ENCODE measurements at regions not wholly inside any gene's neighbourhood (a gene's known extent, or its start where the extent isn't known, plus 50 kb on each side); places are given as distances from the start of the nearest gene placed in this dataset.
"Not testable (repeated sequence)": the region's sequence is repeated elsewhere in the genome, so short reads cannot be mapped to it uniquely, and the experiment has no call there.

GRCh38 chr13:44783994-44784707 is 205.1 kb downstream of the NUFIP1 start:
- DNase-seq (ENCODE audit: low read depth in 2 of 2): no peak

GRCh38 chr13:44780591-44781280 is 204.6 kb upstream of the TSC22D1 start:
- no peak for DNase-seq (ENCODE audit: low read depth in 2 of 2)

GRCh38 chr13:44778761-44779484 is 202.8 kb upstream of the TSC22D1 start:
- no peak for DNase-seq (ENCODE audit: low read depth in 2 of 2)

DNA sequence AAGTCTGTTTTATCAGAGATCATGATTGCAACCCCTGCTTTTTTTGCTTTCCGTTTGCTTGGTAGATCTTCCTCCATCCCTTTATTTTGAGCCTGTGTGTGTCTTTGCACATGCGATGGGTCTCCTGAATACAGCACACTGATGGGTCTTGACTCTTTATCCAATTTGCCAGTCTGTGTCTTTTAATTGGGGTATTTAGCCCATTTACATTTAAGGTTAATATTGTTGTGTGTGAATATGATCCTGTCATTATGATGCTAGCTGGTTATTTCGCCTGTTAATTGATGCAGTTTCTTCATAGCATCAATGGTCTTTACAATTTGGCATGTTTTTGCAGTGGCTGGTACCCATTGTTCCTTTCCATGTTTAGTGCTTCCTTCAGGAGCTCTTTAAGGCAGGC is 199.2 kb upstream of the TSC22D1 start:
- DNase-seq (ENCODE audit: low read depth in 2 of 2): not testable (repeated sequence)

- DNase-seq (ENCODE audit: low read depth in 2 of 2): no peak
These were observed 194.8 kb upstream of the TSC22D1 start for GRCh38 chr13:44770951-44771350.

DNA sequence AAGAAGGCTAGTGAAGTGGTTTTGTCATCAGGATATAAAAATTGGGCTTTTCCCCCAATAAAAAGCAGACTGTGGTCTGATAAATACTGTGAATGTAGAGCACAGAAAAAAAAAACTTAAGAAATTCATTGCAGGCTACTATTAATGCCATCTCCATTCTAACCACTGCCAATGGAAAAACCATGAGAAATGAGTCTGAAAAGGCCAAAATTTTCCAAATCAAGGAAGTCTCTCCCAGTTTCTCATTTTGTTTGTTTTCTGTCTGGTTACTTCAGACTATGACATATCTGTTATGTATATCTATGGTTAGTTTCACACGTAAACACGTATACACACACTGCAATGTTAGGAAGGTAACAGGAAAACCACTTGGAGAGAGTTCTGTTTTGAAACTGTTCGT is 193.6 kb upstream of the TSC22D1 start:
- no peak for DNase-seq (ENCODE audit: low read depth in 2 of 2)

DNA sequence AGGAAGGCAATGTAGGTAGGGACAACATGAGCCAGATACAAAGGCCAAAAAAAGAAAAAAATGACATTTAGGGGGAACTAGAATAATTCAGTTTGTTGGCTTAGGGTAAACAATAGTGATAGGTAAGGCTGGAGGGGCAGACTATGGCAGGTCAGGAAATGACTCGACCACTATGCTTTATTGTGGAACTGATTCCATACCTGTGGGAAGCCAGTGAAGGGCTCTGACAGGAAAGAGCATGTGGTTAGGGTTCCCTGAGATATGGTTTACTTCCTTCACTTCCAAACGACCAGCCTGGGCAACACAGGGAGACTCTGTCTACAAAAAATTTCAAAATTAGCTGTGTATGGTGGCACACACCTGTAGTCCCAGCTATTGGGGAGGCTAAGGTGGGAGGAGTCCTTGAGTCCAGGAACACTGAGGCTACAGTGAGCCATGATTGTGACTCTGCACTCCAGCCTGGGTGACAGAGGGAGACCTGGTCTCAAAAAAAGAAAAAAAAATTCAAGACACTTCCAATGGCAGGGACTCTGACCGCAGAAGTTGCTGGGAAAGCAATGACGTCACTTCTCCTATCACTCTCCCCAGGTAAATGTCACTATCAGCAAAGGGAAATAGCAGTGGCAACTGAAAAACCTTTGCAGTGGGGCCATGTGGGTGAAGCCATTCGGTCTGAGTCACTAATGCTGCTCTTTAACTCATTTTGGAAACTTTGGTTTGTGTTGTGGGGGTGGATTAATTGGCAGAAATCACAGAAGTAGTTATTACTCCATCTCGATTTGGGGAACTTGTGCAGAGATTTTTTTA is 192.8 kb upstream of the TSC22D1 start:
- peak; percentile 1 to 8 for DNase-seq (ENCODE audit: low read depth in 2 of 2)

DNA sequence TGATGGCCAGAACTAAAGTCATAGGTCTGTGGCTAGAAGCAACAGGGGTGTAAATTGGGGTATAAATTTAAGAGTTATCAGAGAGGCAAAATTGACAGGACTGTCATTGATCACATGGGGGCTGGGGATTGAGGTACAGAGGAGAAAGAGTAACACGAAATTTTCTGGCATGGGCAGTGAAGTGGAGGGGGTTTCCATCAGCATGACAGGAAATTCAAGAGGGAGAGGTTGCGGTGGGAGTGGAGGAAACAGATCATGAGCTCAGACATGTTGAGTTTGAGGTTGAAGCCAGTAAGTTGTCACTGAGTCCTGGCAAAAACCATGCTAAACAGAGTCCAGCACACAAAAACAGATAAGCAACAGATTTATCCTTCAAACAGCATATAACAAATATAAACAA is 192.1 kb upstream of the TSC22D1 start:
- DNase-seq (ENCODE audit: low read depth in 2 of 2): peak in 1 of 2 donors; percentile 9

DNA sequence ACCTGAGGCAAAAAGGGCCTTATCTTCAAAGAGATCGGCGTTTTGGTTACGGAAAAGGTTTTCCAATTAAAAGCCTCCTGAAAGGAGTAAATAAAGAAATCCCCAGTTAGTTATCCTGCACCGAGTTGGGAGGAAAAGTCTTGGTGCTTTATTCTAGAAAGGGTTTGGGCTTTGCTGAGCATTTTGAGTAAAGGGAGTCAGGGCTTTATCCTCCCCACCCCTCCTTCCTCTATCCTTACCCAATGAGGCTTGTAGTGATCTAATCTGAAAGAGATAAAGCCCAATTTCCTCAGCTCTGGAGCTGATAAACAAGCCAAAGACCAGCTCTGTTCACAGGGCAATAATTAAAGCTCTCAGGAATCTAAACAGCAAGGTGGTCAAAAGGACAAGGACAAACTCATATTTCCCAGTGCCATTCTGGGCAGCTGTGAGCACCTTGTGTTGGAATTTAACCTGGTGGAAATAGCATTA is 188.9 kb upstream of the TSC22D1 start:
- DNase-seq (ENCODE audit: low read depth in 2 of 2): no peak

GRCh38 chr13:44764302-44764692 is 188.2 kb upstream of the TSC22D1 start:
- no peak for DNase-seq (ENCODE audit: low read depth in 2 of 2)

- no peak for DNase-seq (ENCODE audit: low read depth in 2 of 2)
These were observed 187.6 kb upstream of the TSC22D1 start for GRCh38 chr13:44763615-44764301.

DNA sequence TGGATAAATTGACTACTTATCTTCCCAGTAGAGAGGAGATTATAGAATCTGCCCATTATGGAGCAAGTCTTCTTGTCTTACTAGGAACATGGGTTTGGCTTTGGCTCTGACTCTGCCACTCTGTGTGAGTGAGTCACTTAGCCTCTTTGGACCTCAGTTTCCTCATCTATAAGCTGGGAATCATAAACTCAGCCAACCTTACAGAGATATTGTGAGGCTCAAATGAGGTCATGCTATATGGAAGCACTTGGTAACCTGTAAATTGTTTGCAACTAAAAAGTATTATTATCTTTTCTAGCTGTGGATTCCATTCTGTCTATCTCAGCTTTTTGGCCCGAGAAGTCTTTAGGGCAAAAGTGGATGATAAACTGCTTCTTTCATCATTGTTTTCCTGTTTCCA is 186.8 kb upstream of the TSC22D1 start:
- no peak for DNase-seq (ENCODE audit: low read depth in 2 of 2)

DNA sequence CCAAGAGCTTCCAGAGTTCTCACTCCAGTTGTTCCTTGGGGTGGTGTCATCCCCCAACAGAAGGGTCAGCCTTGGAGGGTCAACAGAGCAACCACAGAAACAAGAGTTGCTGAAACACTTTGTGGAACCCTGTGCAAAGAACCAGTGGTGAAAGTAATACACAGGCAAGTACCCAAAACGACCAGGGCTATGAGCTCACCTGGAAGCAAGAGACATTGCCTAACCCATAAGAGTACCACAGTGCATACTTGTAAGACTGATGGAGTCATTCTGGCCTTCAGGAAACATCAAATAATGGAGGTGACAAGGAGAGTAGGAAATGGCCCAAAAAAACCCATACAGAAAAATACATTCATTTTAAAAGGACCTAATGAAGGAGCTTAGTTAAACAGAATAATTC is 184.3 kb upstream of the TSC22D1 start:
- no peak for DNase-seq (ENCODE audit: low read depth in 2 of 2)

GRCh38 chr13:44759384-44760360 is 183.5 kb upstream of the TSC22D1 start:
- no peak for DNase-seq (ENCODE audit: low read depth in 2 of 2)

- peak in 1 of 2 donors; percentile 2 for DNase-seq (ENCODE audit: low read depth in 2 of 2)
These were observed 182.7 kb upstream of the TSC22D1 start for GRCh38 chr13:44758630-44759383.

GRCh38 chr13:44757671-44758070 is 181.5 kb upstream of the TSC22D1 start:
- no peak for DNase-seq (ENCODE audit: low read depth in 2 of 2)

- DNase-seq (ENCODE audit: low read depth in 2 of 2): no peak
These were observed 180.2 kb upstream of the TSC22D1 start for GRCh38 chr13:44756276-44756810.

GRCh38 chr13:44755872-44756271 is 179.7 kb upstream of the TSC22D1 start:
- no peak for DNase-seq (ENCODE audit: low read depth in 2 of 2)

DNA sequence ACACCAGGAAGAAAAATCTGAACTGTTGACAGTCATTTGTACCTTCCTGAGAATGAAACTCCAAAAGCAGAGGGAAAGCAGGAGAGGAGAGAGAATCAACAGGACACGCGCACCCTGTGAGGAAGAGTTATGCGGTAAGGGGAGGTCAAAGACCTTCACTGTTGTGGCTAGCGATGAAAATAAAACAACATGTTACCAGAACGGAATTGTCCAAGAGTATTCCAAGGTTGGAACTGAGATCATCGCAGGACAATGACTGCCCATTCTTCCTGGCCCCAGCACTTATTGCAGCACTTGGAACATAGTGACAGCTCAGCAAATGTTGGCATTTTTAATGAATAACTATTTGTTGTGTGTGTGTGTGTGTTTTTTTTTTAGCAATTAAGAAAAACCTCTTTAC is 176.0 kb upstream of the TSC22D1 start:
- no peak for DNase-seq (ENCODE audit: low read depth in 2 of 2)

Data from stimulated activated CD4-positive, alpha-beta T cell treated with anti-CD3 and anti-CD28 coated beads, Interleukin-4, amount 100 ng/mL, for 48 hours (primary cell).